Prostate gland (tissue), 2 donors: ENCODE measurements at regions not wholly inside any gene's neighbourhood (a gene's known extent, or its start where the extent isn't known, plus 50 kb on each side); places are given as distances from the start of the nearest gene placed in this dataset.

ENCODE experiments used
- POLR2A ChIP-seq: fragments of 450-650 bp; IDR thresholded peaks from one replicate; pipeline ENCODE4 v1.6.1; 2016; ENCODE audit warnings: antibody characterized with exemption, mild to moderate bottlenecking
- POLR2AphosphoS5 ChIP-seq: sonication (generic); formaldehyde crosslinking; IDR thresholded peaks from one replicate; pipeline ENCODE4 v1.6.1; 2017; ENCODE audit warnings: antibody characterized with exemption
- TF ChIP-seq, protein P1 (sequence below), 4 experiments: fragments of 200-600 bp in 2 of 4; fragments of 450-650 bp in 2 of 4; sonication (generic) in 2 of 4; IDR thresholded peaks; 1 replicate in 3 of 4; 2 replicates in 1 of 4; pipeline ENCODE4 v1.5.1; 2016 to 2019; ENCODE audit warnings: antibody characterized with exemption in 4 of 4, mild to moderate bottlenecking in 2 of 4, moderate library complexity in 2 of 4

- TF ChIP-seq, protein P1, sequence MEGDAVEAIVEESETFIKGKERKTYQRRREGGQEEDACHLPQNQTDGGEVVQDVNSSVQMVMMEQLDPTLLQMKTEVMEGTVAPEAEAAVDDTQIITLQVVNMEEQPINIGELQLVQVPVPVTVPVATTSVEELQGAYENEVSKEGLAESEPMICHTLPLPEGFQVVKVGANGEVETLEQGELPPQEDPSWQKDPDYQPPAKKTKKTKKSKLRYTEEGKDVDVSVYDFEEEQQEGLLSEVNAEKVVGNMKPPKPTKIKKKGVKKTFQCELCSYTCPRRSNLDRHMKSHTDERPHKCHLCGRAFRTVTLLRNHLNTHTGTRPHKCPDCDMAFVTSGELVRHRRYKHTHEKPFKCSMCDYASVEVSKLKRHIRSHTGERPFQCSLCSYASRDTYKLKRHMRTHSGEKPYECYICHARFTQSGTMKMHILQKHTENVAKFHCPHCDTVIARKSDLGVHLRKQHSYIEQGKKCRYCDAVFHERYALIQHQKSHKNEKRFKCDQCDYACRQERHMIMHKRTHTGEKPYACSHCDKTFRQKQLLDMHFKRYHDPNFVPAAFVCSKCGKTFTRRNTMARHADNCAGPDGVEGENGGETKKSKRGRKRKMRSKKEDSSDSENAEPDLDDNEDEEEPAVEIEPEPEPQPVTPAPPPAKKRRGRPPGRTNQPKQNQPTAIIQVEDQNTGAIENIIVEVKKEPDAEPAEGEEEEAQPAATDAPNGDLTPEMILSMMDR (IDR thresholded peaks at IDR 0.05): no peak
- no peak for TF ChIP-seq POLR2A
- no peak for TF ChIP-seq POLR2AphosphoS5
Measured at GRCh38 chr3:152998591-152998990, 163.4 kb upstream of the RAP2B start.
